GM21786 (cell line): ENCODE measurements at regions not wholly inside any gene's neighbourhood (a gene's known extent, or its start where the extent isn't known, plus 50 kb on each side); places are given as distances from the start of the nearest gene placed in this dataset.

Experiments
- ATAC-seq: cut with Tn5 transposase; IDR thresholded peaks from one replicate; pipeline ENCODE4 v1.9.1; 2021; ENCODE audit not compliant: unreplicated experiment

- no peak for ATAC-seq
Observed at GRCh38 chr5:124692950-124693349, 53.5 kb downstream of the ZNF608 start.

DNA sequence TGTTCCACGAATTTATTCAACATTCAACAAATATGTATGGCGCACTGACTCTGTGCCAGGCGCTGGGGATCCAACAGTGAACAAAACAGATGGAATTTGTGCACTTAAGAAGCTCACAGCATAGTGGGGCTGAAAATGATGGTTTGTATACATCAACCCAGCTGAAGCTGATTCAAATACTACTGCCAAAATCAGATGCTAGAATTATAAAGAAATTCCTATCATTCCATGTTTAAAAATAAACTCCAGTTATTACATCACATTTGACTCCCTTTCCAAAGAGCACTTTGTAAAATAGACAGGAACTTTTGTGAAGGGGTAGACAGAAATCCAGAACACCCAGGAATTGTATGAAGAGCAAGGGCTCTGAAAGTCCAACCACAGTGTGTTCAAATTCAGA is 54.1 kb downstream of the ZNF608 start:
- no peak for ATAC-seq

GRCh38 chr5:124689653-124690052 is 56.8 kb downstream of the ZNF608 start:
- no peak for ATAC-seq

GRCh38 chr5:124686239-124687004 is 60.0 kb downstream of the ZNF608 start:
- no peak for ATAC-seq

- no peak for ATAC-seq
Observed at GRCh38 chr5:124685404-124685930, 61.0 kb downstream of the ZNF608 start.

DNA sequence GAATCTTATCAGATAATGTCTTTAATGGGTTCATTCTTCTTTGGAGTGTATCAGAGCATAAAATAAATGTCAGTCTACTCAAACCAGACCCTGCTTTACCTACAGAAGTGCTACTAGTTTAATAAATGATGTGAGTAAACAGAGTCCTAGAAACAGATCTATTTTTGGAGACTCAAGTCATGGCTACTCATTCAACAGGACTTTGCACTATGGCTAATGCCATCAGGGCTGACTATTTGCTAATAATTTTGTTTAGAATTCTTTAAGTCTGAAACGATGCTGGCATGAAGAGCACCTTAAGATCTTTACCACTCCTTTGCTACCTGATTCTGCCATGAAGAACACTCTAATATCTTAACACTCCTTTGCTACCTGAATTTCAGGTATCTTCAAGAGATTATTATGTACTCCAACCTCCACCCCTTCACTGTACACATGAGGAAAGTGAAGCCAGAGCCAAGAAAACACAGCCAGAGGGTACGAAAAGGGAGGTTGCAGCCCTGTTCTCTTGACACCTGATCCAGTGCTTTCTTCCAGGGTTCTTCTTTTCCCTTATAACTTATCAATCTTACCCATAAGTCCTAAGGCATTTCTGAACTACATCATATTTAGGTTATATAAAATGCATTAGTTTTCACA is 62.4 kb downstream of the ZNF608 start:
- no peak for ATAC-seq

- no peak for ATAC-seq
Observed at GRCh38 chr5:124679578-124680199, 66.8 kb downstream of the ZNF608 start.

- no peak for ATAC-seq
Observed at GRCh38 chr5:124678922-124679519, 67.4 kb downstream of the ZNF608 start.

DNA sequence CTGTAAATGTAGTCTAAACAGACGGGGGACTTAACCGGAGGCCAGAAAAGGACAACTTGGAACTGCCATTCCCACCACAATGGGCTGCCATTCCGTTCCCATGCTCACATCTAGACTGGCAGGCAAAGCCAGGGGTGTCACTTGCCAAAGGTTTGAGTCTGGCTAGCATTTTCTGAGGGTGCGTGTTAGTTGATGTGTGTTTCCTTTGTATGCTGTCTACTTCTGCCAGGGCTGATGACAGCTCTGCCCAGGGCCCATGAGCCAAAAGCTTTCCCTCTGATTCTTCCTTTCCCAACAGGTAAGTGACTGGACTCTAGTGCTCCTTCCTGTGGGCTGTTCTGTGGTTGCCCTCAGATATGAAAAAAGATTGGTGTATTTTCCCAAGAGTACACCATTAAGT is 68.0 kb downstream of the ZNF608 start:
- no peak for ATAC-seq

DNA sequence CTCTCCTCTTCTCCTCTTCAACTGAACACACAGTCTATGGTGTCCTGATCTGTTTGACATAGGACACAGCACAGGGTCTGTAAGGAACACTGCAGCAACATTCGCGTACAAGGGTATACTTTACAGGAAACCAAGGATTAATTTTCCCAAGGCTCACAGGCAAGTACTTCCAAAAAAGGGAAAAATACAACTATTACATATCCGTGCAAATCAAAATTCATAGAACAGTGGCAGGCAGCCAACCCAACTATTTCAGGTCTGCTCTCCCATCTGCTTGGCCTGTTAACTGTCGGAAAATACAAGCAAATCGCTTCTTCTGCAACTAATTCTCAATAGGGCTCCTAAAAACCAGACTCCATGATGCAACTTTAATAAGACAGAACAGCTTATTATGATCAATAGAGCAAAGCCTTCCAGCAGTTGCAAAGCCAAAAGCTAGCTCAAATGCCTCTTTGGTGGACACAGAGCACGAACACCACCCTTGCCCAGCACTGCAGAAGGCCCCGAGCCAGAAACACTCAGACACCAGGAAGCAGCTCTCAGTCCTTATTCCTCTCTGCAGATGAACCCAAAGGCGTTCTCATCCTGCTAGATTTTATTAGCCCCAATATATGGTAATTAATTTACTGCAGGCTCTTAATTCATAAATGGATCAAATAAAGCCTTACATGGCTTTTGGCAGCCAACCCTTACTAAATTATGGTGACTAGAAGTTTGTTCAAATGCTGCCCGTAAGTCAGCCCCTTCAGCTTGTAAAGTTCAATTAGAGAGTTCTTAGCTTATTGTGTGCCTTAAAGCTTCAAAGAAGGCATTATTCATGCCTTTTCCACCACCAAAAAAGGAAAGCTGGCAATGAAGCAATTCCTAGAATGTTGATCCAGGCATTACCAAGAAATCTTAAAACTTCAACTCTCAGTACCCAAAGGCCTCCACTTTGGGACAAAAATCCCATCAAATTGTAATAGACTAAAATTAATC is 68.8 kb downstream of the ZNF608 start:
- ATAC-seq: no peak

DNA sequence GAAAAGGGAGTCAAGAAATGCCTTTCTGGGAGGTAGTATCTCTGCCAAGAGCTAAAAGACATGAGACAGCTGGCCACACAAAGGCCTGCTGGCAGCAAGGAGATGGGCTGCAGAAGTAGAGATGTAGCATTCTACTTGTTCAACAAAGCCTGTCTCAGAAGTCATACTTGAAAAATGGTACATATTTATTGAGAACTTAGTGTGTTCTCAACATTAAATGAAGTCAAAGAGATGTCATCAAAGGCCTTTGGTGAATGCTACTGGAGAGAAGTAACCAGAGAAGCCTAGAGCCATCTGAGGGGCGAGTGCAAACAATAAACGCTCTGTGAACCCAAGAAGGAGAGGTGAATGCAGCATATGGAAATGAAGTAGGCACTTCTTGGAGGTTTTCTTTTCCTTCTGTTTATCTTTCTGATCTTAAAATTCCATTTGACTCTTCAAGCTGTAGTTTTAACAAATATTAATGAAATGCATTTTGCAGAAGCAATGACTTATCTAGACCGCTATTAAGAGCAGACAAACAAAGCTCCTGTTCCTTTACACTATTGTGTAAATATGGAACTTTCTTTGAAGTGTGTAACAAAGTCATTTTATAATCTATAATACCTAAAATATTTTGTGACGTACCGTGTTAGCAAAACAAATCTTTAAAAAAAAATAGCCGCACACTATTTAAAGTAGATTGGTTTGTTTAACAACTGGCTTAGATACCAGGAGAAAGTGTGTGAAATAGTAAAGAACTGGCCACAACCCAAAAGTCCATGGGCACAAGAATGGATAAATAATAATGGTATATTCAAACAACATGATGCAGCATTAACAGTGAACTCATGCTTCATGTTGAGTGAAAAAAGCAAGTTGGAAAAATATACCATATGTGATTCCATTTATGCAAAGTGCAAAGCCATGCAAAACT is 70.2 kb downstream of the ZNF608 start:
- no peak for ATAC-seq

DNA sequence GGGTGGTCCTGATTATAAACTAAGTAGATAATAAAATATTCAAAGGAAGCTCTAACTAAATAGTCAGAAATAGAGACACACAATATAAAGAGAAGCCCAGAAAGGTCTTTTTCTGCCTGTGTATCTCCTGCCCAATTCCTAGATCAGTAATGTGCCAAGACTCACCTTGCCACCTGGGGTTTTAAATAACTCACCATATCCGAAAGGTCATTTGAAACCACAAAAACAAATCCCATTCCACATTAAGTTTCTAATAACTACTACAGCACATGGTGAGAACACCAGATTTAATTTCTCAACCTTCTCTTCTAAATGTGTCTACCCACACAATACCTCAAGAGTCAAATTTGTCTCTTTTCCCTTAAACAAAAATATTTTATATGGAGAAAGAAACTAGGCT is 75.2 kb downstream of the ZNF608 start:
- ATAC-seq: no peak

- no peak for ATAC-seq
Observed at GRCh38 chr5:124670722-124671184, 75.7 kb downstream of the ZNF608 start.

DNA sequence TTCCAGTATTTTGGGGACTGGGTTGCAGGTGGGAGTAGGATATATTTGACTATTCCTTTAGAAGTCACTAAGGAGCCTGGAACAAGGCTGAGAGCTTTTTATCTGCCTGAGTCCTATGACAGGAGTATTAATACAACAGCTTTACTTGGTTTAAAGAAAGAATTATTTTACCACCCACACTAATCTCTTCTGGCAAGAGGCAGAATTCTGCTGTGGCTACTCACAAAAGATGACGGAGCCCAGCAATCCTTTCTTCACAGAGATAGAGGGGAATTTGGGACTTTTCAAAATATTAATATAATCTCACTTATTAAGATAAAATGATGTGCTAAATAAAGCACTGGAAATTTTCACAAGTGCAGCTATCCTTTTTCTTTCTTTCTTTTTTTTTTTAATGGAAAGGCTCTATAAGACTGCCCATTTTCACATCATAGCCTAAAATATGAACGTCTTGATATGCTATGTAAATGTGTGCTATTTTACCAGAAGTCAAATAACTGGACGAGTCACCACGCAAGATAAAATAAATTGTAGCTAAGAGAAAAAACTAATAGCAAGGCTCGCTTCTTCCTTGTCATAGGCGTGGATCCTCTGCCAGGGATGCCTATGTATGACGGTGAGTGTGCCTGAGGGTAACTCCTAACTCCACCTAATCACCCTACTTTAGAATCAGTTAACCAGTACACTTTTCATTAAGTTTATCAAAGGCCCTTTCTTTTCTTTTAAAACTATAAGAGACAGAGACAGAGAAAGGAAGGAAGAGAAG is 76.3 kb downstream of the ZNF608 start:
- no peak for ATAC-seq

DNA sequence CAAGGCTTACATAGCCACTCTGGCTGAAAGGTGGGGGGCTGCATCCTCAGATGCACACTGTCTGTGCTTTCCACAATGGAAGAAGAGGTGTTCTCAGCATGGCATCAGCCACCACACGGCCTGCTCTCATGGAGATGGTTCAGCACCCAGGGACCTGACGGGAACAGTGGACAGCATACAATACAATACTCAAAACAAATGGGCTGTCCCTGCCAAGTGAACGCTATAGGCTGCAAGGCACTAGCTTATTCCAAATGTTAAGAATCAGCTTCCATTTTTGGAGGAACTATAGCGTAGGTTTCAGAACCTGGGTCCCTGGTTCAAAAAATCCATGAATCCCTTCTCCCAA is 77.2 kb downstream of the ZNF608 start:
- no peak for ATAC-seq

- ATAC-seq: no peak
Observed at GRCh38 chr5:124668353-124669299, 77.8 kb downstream of the ZNF608 start.

DNA sequence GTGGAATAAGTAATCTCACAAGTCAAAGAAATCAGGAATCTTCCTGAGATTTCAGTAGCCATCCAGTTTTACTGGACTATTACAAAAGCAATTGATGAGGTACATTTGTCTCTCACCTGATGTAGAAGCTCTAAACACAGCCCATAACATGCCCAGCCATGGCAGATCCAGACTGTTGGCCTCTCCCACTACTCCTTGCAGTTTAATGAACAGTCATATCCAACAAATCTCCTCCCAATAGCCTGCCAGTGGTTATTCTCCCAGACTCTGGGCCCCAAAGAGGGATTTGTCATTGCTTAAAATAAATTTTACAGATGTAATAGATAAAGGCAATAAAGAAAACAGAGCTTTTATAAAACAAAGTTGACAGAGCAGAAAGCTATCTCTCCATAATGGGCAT is 80.8 kb downstream of the ZNF608 start:
- no peak for ATAC-seq

GRCh38 chr5:124665035-124665434 is 81.4 kb downstream of the ZNF608 start:
- ATAC-seq: no peak
